ENCODE measurements at regions not wholly inside any gene's neighbourhood (a gene's known extent, or its start where the extent isn't known, plus 50 kb on each side); places are given as distances from the start of the nearest gene placed in this dataset.
"Not testable (repeated sequence)": the region's sequence is repeated elsewhere in the genome, so short reads cannot be mapped to it uniquely, and the experiment has no call there.

GRCh38 chr6:81886909-81887308 lies 134.4 kb upstream of the TENT5A start:
- TF ChIP-seq POLR2A, POLR2AphosphoS5, EP300 (IDR thresholded peaks at IDR 0.05): not testable (repeated sequence)
- TF ChIP-seq, protein P1, sequence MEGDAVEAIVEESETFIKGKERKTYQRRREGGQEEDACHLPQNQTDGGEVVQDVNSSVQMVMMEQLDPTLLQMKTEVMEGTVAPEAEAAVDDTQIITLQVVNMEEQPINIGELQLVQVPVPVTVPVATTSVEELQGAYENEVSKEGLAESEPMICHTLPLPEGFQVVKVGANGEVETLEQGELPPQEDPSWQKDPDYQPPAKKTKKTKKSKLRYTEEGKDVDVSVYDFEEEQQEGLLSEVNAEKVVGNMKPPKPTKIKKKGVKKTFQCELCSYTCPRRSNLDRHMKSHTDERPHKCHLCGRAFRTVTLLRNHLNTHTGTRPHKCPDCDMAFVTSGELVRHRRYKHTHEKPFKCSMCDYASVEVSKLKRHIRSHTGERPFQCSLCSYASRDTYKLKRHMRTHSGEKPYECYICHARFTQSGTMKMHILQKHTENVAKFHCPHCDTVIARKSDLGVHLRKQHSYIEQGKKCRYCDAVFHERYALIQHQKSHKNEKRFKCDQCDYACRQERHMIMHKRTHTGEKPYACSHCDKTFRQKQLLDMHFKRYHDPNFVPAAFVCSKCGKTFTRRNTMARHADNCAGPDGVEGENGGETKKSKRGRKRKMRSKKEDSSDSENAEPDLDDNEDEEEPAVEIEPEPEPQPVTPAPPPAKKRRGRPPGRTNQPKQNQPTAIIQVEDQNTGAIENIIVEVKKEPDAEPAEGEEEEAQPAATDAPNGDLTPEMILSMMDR (IDR thresholded peaks at IDR 0.05), result not testable (repeated sequence)

Measured in gastroesophageal sphincter (tissue), 3 donors.